ENCODE measurements at regions not wholly inside any gene's neighbourhood (a gene's known extent, or its start where the extent isn't known, plus 50 kb on each side); places are given as distances from the start of the nearest gene placed in this dataset.

GRCh38 chr14:85247071-85247470 is 282.9 kb upstream of the FLRT2 start:
- DNase-seq (ENCODE audit: low read depth in 2 of 2), result no peak

DNA sequence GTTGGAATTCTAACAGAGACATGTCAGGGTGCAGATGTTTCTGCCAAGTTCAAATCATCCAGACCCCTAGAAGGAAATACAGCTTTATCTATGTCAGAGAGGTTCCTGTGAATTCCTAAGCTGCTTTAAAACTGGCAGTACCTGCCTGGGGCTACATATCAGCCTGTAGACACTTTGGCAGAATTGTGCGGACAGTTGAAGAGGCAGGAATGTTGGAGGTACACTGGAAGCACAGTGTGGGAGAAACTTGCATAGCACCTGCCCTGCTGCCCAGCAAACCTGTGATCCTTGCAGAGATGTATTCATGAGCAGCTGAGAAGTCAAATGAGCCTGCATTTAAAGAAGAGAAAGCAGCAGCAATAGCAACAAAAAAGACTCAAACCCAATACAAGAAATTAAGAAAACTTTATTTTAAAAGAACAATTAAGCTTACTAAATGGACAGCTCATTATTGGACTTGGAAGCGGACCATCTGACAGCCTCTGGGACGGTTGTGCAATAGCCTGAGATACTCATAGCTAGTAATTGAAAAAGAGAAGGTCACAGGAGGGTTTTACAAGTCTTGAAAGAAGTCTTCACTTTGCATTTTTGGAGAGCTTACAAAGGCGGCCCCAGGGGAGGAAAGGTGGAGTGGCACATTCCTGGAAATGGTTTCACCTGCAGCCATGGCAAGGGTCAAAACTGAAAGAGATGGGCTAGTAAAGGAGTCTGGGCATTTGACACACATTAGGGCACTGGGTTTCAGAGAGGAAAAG is 280.9 kb upstream of the FLRT2 start:
- DNase-seq (ENCODE audit: low read depth in 2 of 2), result no peak

DNA sequence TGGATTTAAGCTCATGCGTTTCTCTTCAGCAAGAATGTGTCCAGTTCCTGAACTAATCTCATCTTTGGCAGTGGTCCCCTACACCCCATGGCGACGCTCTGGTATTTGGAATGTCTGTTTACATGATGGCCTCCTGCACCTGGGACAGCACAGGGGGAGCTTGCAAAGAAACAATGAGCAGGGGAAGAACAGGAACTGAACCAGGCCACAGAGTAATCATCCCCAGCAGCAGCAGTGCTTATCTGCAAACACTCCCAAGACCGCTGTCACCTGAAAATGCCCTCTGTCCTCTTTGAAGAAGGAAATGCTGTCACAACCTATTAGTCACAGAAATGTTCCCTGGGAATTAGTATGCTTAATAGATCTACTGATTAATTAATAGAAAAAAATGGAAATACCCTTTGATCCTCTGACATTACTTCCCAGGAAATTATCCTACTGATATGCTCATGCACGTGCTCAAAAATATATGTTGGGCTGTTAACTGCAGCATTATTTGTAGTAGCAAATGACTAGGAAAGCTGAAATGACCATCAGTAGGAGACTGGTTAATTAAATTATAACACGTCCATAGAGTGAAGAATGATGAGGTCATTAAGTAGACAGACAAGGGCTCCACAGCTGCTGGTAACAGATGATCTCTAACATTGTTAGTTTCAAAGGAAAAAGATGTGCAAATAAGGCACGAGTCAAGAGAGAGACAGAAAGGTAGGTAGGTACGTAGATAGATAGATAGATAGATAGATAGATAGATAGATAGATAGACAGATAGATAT is 279.3 kb upstream of the FLRT2 start:
- no peak for DNase-seq (ENCODE audit: low read depth in 2 of 2)

DNA sequence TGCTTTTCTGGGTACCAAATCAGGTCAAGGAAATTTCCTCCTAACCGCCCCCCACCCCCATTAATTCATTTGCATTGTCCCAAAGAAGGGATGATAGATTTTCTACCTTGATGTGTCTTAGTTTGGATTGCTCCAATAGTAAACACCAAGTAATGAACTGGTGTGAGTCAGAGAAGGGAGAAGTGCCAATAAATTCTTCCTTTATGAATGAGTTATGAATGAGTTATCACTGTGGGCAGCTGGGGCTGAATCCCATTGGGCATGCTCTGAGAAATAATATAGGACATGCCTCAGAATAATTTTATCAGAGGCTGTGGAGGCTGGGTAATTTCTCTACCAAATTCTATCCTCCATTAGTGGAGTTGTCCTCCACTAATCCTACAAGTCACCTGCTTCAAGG is 277.9 kb upstream of the FLRT2 start:
- no peak for DNase-seq (ENCODE audit: low read depth in 2 of 2)

- DNase-seq (ENCODE audit: low read depth in 2 of 2), result no peak
Measured at GRCh38 chr14:85254711-85255110, 275.2 kb upstream of the FLRT2 start.

- no peak for DNase-seq (ENCODE audit: low read depth in 2 of 2)
Measured at GRCh38 chr14:85257287-85257686, 272.7 kb upstream of the FLRT2 start.

DNA sequence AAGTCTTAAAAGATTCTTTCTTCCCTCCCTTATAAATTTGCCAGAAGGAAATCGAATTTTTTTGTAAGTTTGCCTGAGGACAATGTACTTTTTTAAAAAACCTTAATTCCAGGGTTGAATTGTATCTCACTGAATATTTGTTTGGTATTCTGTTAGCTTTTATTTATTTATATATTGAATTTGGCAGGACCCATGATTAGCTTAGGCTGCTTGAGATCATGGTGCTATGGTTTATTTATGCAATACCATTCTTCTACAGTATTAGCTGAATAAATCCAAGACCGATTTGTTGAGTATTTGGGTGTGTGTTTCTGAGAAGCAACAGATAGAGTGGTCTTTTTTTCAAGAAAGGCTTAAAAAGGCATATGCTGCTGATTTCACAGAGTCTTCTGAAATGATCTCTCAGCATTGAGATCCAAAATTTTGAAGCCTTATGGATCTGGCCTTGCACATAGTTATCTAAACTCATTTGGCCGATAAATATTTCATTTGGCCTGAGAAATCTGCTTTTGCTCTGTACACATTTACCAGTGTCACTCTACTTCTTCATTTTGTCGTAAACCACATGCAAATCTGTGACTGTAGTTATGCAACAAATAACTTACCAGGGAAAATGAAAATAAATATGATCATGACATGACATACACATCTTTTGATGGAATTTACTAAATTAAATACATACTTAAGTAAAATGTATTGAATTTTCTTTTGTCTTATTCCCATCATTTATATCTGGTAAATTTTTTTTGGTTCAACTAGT is 265.8 kb upstream of the FLRT2 start:
- no peak for DNase-seq (ENCODE audit: low read depth in 2 of 2)

DNA sequence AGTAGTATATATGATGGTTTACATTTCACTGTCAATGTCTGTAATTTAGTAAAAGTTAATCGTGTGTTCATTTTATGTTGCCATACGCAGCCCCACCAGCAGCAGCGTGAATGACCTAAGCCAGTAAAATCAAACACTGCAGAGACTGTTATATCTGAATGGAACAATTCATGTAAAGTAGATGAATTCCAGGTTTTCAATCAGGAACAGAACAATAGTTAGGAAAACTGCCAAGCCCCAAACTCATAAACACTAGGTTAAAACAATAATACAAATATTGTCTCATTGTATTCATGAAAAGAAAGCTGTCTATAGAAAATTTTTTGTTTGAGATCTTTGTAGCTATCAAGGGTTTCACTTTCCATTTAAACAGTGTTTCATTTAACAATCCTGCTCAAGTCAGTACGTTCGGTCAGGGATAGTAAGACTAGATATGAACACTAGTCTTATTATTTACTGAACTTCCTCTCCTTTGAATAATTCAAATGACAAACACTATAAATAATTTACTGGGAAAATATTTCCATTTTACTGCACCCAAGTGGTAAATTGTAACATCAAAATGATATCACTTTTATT is 256.8 kb upstream of the FLRT2 start:
- no peak for DNase-seq (ENCODE audit: low read depth in 2 of 2)

DNA sequence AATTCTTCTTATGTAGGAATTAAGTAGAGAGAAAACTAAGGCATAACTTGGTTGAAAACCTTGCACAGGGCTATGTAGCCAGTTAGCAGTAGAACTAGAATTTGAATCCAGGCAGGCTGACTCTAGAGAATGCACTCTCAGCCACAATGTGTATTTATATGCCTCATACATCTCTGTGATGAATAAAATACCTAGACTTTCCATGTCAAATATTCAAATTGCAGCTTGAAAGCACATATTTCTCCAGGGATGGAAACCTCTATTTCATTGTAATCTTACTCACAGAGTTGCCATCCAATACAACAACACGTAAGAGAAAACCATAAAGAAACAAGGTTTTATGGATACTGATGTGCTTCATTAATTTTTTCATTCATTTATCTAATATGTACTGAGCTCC is 256.0 kb upstream of the FLRT2 start:
- DNase-seq (ENCODE audit: low read depth in 2 of 2), result no peak

GRCh38 chr14:85276161-85276978 is 253.6 kb upstream of the FLRT2 start:
- DNase-seq (ENCODE audit: low read depth in 2 of 2), result no peak

- no peak for DNase-seq (ENCODE audit: low read depth in 2 of 2)
Measured at GRCh38 chr14:85276979-85277228, 253.0 kb upstream of the FLRT2 start.

GRCh38 chr14:85279407-85279806 is 250.5 kb upstream of the FLRT2 start:
- no peak for DNase-seq (ENCODE audit: low read depth in 2 of 2)

DNA sequence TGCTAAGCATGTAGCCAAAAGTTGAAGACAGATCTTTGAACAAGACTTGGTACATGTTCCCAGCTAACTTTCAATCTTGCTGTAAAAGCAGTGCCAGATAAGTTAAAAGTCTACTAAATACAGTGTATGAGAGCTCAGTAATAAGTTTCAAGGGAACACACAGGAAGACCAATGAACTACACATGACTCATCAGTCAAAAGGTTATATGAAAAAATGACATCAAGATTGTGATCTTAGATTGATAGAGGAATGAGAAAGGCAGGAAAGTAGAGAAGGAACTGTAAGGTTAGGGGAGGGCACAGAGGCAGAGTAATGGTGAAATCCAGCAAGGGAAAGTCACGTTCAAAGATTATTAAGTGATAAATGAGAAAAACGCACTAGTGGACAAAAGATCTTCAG is 249.9 kb upstream of the FLRT2 start:
- no peak for DNase-seq (ENCODE audit: low read depth in 2 of 2)

DNA sequence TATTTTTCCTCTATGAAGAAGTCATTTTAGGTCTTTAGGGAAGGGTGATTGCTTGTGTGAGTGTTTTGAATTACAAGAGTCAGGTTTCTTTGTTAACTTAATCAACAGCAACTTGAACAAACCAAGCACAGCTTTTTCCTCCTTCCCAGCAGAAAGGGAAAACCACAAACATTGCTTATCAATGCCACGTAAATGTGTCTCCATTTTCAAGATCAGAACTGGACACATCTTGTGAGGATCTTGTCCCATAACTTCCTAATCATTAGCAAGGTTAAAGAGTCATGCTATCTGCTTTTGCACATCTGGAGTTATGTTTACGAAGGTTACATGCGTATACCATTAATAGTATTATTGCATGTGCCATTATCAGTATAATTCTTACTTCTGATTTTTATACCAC is 248.0 kb upstream of the FLRT2 start:
- no peak for DNase-seq (ENCODE audit: low read depth in 2 of 2)

GRCh38 chr14:85288041-85288440 is 241.9 kb upstream of the FLRT2 start:
- no peak for DNase-seq (ENCODE audit: low read depth in 2 of 2)

DNA sequence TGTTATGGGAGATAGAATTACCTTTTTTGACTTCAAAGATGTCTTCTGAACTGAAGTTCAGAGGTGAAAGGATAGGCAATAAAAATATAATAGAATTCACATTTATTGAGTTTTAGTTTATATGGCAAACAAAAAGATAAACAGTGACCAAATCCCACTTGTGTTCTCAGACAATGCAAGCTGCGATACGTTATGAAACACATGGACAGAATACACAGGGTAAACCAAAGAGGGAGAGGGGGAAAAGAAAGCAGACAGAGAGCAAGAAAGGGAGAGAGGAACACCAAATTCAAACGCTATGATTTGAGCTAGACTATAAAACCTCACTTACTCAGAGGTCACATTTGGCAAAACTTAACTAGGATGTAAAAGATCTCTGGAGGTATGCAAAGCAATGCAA is 238.2 kb upstream of the FLRT2 start:
- DNase-seq (ENCODE audit: low read depth in 2 of 2), result no peak

GRCh38 chr14:85293612-85294234 is 236.2 kb upstream of the FLRT2 start:
- no peak for DNase-seq (ENCODE audit: low read depth in 2 of 2)

DNA sequence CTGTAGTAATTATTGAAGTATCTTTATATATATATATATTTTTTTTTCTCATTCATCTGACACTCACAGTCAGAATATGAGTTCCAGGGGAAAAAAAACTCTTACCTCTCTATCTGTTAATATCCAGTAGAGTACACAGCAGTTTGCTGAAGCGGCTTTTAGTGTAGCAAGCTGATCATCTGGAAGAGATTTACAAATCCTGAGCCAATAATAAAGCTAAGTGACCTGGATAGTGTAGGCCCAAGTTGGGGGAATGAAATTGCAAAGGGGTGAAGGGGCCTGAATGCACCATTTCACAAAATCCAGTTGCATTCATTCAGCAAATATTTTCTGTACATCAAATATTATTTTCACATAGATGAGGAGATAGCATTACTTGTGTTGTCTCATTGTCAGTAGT is 234.6 kb upstream of the FLRT2 start:
- no peak for DNase-seq (ENCODE audit: low read depth in 2 of 2)

- no peak for DNase-seq (ENCODE audit: low read depth in 2 of 2)
Measured at GRCh38 chr14:85296456-85297210, 233.3 kb upstream of the FLRT2 start.

GRCh38 chr14:85300107-85300506 is 229.8 kb upstream of the FLRT2 start:
- no peak for DNase-seq (ENCODE audit: low read depth in 2 of 2)

DNA sequence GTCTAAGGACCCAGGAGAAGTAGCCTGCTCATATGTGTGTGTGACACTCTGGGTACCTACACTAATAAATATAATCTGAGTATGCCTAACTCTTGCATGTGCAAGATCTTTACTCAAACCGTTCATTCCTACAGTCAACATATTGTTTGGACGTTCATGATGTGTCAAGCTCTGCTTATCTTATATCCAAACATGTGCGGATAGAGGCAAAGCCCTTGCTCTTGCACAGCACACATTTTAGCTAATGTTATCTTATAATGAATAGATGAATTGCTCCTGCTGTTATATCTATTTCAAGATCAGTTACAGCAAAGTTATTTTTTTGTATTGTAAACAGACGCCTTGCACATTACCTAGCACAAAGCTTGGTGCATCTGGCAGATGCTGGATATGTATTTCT is 228.4 kb upstream of the FLRT2 start:
- no peak for DNase-seq (ENCODE audit: low read depth in 2 of 2)

Measured in stimulated activated CD8-positive, alpha-beta memory T cell treated with anti-CD3 and anti-CD28 coated beads, Interleukin-2, amount 100 ng/mL, for 48 hours (primary cell).